SK-MEL-5 (cell line): ENCODE measurements at regions not wholly inside any gene's neighbourhood (a gene's known extent, or its start where the extent isn't known, plus 50 kb on each side); places are given as distances from the start of the nearest gene placed in this dataset.
"Not testable (repeated sequence)": the region's sequence is repeated elsewhere in the genome, so short reads cannot be mapped to it uniquely, and the experiment has no call there.

Experiments used
- DNase-seq: peaks from one replicate; pipeline ENCODE4 v3.0.0-alpha.2; 2016; ENCODE audit warnings: low read depth, low spot score
- in situ Hi-C: cut with HindIII; loops from 2 replicates; pipeline ENCODE4 v1.10.0; 2016; ENCODE audit warnings: low sequenced_read_pairs, high pct_unique_total_duplicates, low pct_unique_long_range_greater_than_20kb

DNA sequence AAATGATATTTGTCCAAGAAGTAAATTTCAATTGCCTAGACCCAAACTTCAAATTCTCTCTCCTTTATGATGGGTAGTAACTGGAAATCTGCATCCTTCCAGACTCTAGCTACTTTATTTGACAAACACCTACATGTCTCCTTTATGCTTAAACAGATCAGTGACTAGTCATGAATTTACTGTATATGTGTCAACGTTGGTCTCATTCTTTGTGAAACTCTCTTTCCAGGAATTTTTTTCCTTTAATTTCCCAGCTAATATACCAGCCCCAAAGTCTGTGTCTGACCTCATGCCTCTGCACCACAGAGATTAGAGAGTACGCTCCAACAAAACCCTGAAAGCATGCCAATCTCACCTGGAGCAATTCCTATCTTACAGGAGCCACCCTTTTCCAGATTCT is 811.2 kb upstream of the NCAM2 start:
- no peak for DNase-seq
- in situ Hi-C loops: no loop called here

DNA sequence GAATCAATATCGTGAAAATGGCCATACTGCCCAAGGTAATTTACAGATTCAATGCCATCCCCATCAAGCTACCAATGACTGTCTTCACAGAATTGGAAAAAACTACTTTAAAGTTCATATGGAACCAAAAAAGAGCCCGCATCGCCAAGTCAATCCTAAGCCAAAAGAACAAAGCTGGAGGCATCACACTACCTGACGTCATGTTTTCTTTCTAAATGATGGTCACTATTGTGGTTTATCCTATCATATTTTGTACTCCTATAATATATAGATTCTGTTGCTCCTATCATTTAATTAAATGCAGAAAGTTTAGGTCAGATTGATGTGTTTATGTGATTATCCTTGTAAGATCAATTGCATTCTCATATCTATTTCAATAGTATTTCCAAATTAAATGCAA is 796.9 kb upstream of the NCAM2 start:
- DNase-seq, in situ Hi-C loops: not testable (repeated sequence)

DNA sequence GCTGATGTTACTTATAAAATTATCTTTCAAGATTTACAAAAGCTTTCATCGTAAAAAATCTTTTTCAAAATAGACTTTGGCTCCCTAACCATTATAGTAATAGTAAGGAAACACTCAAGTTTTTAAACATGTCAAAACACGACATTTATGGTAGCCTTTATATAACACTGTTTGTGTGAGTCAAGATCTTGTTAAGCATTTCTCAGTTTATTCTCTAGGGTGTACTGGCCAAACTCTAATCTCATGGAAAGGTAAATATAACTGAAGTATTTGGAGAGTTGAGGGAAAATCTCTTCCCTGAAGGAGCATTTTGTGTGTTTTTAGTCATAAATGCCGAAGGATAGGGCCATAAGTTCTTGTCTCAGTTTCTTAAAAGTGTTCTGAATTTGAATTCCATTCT is 790.9 kb upstream of the NCAM2 start:
- in situ Hi-C loops: no loop called here
- DNase-seq: no peak

DNA sequence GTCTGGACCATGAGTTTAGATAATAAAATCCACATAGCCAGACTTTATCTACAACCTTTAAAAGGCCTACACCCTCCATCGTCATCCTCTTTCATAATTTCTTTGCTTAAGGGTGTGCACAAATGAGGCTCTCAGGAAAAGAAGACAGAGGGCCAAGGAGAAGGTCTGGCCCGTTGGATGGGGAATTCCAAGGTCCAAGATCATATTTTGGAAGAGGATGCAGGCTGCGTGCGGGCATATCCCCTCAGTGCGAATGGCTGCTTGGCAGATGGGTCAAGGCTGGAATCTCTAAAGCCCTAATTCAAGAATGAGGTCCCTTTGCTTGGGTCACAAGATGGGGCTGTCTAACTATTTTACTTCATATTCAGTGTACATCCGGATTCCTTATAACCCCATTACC is 782.2 kb upstream of the NCAM2 start:
- in situ Hi-C loops: no loop called here

DNA sequence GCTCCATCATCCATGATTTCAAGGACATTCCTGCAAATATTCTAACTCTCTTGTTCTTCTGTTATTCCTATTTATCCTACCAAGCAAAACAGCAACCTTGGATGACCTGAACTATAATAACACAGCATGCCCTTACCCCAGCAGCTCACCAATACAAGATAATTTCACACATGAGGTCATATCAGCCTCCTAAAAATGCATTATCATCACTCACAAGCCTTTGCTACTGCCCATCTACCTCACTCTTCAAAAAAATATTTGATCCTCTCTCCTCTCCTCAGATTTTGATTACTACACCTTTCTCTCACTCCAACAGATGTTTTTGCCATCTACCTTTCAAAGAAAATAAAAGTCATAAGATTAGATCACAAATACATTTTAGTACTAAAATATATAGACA is 777.6 kb upstream of the NCAM2 start:
- no peak for DNase-seq
- in situ Hi-C loops: no loop called here

More for the DNA sequence above, 782.2 kb upstream of the NCAM2 start:
- no peak for DNase-seq

DNA sequence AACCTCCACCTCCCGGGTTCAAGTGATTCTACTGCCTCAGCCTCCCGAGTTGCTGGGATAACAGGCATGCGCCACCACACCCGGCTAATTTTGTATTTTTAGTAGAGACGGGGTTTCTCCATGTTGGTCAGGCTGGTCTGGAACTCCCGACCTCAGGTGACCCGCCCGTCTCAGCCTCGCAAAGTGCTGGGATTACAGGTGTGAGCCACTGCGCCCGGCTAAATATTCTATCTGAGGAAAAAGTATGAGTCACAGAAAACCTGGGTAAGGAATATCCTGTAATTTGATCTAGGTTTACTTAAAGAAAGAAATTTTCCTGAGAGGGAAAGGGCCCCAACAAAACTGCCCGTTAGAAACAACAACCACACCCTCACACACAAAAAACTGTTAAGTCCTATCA is 776.2 kb upstream of the NCAM2 start:
- in situ Hi-C loops, DNase-seq: not testable (repeated sequence)

DNA sequence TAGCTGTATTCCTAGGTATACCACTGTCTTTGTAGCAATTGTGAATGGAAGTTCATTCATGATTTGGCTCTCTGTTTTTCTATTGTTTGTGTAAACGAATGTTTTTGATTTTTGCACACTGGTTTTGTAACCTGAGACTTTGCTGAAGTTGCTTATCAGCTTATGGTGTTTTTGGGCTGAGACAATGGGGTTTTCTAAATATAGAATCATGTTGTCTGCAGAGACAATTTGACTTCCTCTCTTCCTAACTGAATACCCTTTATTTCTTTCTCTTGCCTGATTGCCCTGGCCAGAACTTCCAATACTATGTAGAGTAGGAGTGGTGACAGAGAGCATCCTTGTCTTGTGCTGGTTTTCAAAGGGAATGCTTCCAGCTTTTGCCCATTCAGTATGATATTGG is 761.6 kb upstream of the NCAM2 start:
- DNase-seq, in situ Hi-C loops: not testable (repeated sequence)

DNA sequence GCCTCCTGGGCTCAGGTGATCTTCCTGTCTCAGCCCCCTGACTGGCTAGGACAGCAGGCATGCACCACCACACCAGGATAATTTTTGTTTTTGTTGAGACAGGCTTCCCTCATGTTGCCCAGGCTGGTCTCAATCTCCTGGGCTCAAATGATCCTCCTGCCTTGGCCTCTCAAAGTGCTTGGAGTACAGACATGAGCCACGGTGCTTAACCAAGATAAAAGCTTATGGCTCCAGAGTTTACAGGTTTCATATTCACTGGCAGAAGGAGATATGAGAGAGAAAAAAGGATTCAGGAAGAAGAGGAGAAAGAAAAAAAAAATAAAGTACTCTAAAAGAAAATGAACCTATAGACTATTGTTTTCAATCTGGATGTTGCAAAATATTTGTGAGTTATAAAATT is 748.8 kb upstream of the NCAM2 start:
- DNase-seq: no peak
- in situ Hi-C loops: no loop called here

DNA sequence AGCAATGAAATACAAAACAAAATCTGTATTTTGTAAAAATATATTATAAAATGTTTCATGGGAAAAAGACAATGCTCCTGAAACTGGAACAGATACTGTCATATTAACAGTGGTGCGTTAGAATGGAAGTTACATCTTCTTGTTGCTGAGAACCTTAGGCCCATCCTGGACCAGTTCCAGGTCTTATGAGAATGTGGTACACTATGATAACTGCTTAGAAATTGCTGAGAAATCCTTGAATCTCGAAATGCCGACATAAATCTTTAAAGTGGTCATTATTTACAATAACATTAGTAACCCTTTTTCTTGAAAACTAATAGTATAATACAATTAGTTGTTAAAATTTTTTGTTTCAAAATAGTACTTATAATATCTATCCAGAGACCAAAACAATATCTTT is 747.9 kb upstream of the NCAM2 start:
- in situ Hi-C loops: no loop called here
- DNase-seq: no peak

DNA sequence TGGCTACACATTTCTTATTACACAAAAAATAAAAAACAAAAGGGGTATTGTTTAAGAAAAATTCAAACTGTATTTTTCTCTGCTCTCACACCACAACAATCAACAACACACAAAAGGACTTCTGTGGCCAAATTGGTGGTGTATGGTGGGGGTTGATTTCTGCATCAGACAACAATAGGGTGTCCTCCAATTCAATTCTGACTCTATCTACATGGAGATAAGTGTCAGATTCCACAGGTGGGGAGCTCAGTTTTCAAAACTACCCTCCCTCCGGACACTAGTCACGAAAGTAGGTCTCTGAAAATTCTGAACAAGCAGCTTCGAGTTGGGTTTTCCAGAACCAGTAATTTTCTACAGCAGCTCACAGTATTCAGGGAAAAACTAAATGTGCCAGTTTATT is 744.9 kb upstream of the NCAM2 start:
- no peak for DNase-seq
- in situ Hi-C loops: no loop called here

DNA sequence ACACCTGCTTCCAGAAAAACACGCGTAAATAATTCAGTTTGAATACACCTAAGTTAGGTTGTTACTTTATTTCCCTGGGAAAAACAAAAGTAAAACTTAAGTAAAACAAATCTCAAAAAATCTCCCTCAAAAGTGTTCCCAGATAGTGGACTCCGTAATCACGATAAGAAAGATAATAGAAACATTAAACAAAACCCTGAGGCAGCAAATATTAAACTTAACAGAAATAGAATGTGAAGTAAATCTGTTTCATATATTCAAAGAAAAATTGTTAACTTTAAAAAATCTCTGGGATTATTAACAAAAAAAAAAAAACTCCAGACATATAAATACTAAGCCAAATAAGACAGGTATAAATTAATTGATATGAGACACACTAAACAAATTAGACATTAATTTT is 743.2 kb upstream of the NCAM2 start:
- in situ Hi-C loops: no loop called here
- no peak for DNase-seq

DNA sequence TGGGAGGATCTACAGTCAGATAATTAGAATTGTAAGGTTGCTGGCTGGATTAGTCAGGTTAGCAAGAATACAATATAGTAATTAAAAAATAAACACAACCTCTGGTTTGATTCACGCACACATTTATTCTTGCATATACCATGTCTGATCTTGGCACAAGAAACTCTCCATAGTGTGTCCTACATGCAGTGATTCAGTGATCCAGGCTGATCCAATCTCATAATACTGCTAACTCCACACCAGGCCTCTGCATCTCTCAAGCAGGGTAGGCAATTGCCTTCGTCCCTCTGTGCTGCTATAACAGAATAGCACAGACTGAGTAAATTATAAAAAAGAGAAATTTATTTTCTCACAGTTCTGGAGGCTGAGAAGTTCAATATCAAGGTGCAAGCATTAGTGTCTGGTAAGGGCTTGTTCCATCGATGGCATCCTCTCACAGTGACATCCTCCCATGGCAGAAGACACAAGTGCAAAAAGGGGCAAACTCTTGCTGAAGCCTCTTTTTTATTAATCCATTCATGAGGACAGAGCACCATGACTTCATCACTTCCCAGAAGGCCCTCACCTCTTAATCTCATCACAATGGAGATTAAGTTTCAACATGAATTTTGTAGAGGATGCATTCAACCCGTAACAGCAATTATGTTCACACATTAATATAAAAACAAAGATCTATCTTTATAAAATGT is 741.0 kb upstream of the NCAM2 start:
- in situ Hi-C loops: no loop called here
- no peak for DNase-seq

DNA sequence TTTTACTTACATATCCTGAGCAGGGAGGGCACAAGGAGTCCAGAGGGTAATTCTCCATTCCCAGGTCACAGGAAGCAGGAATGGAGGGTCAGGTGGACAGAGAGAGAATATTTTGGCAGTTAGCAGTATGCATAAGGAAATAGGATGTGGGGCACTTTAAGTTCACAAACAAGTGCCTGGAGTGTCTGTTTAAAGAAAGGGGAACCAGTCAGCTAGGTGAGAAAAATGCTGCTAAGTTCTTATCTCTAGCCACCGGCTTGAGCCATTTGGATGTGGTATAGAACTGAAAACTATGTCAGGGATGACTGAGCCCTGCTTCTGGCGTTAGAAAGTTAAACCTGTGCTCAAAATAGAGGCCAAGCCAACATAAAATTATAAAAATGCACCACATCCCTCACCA is 739.7 kb upstream of the NCAM2 start:
- no peak for DNase-seq
- in situ Hi-C loops: no loop called here

DNA sequence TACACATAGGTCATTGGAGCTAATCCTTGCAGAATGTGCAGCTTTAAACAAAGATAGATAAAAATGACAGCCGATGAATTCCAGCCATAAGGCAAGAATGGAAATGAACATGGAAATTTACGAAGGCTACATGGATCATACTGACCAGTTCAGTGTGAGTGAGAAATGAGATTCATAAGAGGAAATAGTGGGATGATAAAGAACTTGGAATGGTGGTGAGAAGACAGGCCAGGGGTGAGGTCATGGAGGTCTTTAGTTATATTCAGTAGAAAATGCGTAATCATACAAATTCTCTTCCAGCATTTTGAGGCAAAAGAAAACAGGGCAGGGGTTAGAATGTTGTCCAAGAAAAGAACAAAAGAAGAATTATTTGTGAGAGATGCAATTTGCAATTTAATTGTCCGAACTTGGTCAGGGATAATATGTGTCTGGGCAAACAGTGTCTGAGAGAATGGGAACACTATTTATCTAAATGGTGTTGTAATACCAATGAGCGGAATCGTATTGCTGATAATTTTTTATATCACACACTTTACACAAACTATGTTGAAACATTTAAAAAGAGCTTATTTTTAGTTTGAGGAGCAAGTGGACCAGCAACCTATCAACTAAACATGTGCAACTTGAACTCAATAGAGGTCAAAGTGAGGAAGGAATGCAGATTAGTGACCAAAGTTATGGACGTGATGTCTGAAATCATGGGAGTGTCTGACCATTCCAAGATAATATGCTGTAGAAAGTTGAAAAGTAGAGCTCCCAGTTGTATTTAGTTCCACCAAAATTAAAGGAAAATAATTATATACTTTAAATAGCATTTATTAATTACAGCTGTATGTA is 739.0 kb upstream of the NCAM2 start:
- in situ Hi-C loops: no loop called here

DNA sequence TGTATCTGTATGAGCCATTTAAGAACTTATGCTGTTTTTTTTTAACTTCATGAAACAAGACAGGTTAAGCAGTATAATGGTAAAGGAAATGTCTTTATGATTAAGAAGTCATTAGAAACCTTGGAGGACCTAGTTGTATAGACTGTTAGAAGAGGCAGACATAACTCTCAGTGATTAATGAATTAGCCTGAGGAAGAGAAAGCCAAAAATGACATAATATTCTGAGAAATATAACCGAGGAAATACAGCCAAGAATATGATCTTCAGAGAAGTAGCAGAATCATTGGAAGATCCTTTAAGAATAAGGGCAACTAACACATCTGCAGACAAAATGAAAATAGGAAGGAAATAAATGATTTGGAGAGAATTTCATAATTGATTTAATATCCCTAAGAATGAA is 738.1 kb upstream of the NCAM2 start:
- in situ Hi-C loops: no loop called here
- DNase-seq: no peak

More for the DNA sequence above, 739.0 kb upstream of the NCAM2 start:
- no peak for DNase-seq

DNA sequence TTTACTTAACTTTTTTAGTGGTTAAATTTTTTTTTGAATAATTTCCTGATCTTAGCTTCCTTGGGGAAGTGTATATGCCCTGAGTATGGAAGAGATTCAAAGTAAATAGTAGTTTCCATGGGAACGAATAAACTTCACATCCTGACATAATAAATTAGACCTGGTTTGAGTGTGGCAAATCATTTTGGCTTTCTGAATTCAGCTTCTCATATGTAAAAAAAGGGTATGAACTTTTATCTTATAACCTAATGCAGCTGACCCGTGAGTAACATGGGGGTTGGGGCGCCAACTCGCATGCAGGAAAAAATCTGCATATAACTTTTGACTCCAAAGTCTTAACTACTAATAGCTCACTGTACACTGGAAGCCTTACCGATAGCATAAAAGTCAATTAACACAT is 736.8 kb upstream of the NCAM2 start:
- in situ Hi-C loops: no loop called here
- no peak for DNase-seq

DNA sequence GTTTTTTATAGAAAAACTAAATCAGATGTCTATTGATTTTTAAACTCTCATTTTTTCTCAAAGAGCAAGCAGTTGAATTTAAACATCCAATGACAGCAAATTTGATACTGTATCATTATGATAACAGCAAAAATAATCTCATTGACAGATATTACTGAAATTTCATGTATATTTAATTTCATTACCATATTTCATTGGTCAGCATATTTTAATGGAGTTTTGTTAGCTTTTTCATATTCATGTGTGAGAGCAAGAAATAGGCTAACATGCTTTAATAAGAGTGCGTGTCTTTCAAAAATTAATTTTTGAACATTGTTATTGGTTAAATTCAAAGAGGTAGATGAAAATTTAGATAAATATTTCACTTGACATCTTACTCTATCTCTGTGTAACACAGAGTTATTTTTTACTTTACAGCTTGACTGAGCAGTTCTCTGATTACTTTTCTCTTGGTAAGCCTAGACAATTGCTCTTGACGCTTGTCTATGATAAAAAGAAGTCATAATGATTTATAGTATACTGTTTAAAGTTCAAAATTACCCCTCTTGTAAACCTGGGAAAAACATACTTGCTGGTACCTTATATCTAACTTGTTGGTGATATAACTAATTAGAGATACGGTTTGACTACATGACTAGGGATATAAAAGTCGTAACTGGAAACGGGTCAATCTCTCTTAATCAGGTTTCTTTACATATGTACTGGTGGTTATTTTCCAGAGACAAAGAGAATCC is 732.3 kb upstream of the NCAM2 start:
- DNase-seq: no peak
- in situ Hi-C loops: no loop called here

DNA sequence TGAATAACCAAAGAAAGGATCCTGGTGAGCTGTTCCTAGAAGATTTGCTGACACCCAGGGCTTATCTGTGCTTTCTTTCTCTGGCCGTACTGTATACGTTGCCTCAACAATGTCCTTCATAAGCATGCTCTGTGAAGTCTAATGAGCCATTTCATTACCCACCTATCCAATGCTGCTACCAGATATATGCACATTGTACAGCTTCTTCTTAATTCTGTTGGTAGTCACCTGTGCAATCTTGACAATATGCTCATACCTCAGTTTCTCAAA is 731.8 kb upstream of the NCAM2 start:
- no peak for DNase-seq
- in situ Hi-C loops: no loop called here
